GM10248 (cell line): ENCODE measurements at regions not wholly inside any gene's neighbourhood (a gene's known extent, or its start where the extent isn't known, plus 50 kb on each side); places are given as distances from the start of the nearest gene placed in this dataset.
"Not testable (repeated sequence)": the region's sequence is repeated elsewhere in the genome, so short reads cannot be mapped to it uniquely, and the experiment has no call there.

Experiments
- CTCF ChIA-PET: fragments of 300-600 bp; sonication (Branson Sonifier 250); formaldehyde crosslinking; extraction: SDS; loops from one replicate; lab custom pipeline; 2021; ENCODE audit warnings: antibody characterized with exemption; lab: Yijun Ruan, JAX
- POLR2A ChIA-PET: fragments of 350-650 bp; sonication (Branson Sonifier 250); formaldehyde crosslinking; extraction: SDS; loops from one replicate; lab custom pipeline; 2020; ENCODE audit warnings: antibody characterized with exemption; lab: Yijun Ruan, JAX
- DNase-seq: peaks from one replicate; pipeline ENCODE4 v3.0.0; 2012; ENCODE audit errors: extremely low spot score
- TF ChIP-seq, protein P1 (sequence below): IDR thresholded peaks from 2 replicates; pipeline ENCODE4 v1.5.1; 2012; ENCODE audit warnings: mild to moderate bottlenecking, low read depth; ENCODE audit errors: extremely low read depth, missing control alignments, control extremely low read depth

GRCh38 chr3:73148682-73149081 is 87.2 kb downstream of the EBLN2 start:
- TF ChIP-seq, protein P1, sequence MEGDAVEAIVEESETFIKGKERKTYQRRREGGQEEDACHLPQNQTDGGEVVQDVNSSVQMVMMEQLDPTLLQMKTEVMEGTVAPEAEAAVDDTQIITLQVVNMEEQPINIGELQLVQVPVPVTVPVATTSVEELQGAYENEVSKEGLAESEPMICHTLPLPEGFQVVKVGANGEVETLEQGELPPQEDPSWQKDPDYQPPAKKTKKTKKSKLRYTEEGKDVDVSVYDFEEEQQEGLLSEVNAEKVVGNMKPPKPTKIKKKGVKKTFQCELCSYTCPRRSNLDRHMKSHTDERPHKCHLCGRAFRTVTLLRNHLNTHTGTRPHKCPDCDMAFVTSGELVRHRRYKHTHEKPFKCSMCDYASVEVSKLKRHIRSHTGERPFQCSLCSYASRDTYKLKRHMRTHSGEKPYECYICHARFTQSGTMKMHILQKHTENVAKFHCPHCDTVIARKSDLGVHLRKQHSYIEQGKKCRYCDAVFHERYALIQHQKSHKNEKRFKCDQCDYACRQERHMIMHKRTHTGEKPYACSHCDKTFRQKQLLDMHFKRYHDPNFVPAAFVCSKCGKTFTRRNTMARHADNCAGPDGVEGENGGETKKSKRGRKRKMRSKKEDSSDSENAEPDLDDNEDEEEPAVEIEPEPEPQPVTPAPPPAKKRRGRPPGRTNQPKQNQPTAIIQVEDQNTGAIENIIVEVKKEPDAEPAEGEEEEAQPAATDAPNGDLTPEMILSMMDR, result no peak
- DNase-seq, result no peak
- ChIA-PET CTCF (no interaction called here), POLR2A (no interaction called here)

DNA sequence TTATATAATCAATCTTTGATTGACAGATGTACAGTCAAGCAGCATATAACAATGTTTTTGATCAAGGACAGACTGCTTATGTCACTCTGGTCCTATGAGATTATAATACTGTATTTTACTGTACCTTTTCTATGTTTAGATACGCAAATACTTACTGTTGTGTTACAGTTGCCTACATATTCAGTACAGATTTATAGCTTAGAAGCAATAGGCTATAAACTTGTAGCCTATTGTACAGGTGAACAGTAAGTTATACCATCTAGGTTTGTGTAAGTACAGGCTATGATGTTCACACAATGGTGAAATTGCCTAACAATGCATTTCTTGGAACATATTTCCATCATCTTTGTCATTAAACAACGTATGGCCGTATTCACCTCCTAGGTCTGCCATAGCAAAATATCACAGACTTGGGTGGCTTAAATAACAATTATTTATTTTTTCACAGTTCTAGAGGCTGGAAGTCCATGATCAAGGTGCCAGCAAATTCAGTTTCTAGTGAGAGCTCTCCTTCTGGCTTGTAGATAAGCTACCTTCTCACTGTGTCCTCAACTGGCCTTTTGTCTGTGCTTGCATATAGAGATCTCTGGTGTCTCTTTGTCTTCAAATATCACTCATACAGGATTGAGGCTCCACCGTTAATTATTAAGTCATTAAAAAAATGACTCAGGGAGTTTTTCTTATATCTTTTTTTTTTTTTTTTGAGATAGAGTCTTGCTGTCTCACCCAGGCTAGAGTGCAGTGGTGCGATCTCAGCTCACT is 89.1 kb downstream of the EBLN2 start:
- DNase-seq, result no peak
- TF ChIP-seq, protein P1, result no peak
- CTCF ChIA-PET, result no interaction called here
- POLR2A ChIA-PET, result no interaction called here

- DNase-seq, CTCF ChIA-PET, POLR2A ChIA-PET: not testable (repeated sequence)
Observed at GRCh38 chr3:73152571-73152970, 91.1 kb downstream of the EBLN2 start.

DNA sequence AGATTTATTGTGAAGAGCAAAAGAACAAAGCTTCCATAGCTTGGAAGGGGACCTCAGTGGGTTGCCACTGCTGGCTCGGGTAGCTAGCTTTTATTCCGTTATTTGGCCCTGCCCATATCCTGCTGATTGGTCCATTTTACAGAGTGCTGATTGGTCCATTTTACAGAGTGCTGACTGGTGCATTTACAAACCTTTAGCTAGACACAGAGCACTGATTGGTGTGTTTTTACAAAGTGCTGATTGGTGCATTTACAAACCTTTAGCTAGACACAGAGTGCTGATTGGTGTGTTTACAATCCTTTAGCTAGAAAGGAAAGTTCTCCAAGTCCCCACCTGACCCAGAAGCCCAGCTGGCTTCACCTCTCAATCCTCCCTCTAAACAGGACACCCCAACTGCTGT is 91.6 kb downstream of the EBLN2 start:
- POLR2A ChIA-PET, CTCF ChIA-PET, DNase-seq: not testable (repeated sequence)

DNA sequence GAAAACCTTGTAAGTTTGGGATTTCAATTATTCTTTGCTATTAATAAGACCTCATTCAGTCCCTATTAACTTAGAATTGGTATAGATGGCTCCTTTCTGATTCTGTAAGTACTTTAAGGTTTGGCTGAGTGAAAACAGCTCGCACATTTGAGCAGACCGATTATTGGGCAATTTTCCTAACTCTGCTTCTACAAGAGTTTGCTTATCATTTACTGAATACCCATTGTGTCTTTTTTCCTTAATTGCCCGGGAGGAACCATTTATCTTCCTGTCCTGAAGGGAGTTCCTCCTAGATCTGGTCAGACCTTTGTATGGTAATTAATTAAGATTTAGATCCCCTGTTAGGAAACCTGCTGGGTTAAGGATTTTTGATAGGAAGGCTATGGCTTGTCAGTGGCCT is 92.8 kb downstream of the EBLN2 start:
- DNase-seq, CTCF ChIA-PET, POLR2A ChIA-PET: not testable (repeated sequence)

DNA sequence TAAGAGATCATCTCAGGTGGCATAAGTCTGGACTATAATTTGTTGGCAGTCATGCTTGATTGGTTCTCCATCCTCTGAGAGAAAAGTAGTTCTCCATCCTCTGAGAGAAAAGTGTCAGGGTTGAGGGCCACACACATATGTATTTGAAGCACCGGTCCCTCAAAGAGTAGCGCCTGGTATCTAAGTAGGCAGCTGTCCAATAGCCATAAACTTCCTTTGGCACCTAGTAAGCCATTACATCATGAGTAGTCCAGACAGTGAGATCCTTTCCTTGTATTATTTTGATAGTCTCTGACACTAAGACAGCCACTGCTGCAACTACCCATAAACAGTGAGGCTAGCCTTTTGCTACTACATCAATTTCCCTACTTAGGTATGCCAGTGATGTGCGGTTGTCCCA is 94.0 kb downstream of the EBLN2 start:
- POLR2A ChIA-PET, result not testable (repeated sequence)
- CTCF ChIA-PET, result interaction anchor here (1.3 kb wide), 1 partner anchor 11 kb away, joined by 3 read pairs; no protein-coding TSS in a partner anchor

GRCh38 chr3:73164622-73165021 is 103.2 kb downstream of the EBLN2 start:
- no peak for DNase-seq
- TF ChIP-seq, protein P1, result no peak
- ChIA-PET CTCF (no interaction called here), POLR2A (no interaction called here)

More for the DNA sequence above, 94.0 kb downstream of the EBLN2 start:
- DNase-seq, result not testable (repeated sequence)

DNA sequence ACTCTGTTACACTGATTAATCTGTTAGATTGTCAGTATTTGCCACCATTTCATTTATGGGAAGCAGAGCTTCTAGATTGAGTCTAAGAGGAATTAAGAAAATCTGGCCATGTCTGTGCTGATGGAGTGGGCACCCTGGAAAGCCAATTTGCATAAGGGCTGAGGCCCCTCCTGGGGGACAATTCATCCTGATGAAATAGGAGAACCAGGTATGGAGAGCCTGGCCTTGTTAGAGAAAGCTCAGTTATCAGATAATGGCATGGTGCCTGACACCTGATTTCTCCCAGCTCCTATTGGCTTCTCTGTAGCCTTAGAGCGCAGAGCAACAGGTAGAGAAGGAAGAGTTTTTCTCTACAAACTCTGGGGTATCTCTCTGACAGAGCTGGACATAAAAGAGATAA is 114.2 kb downstream of the EBLN2 start:
- TF ChIP-seq, protein P1, result no peak
- DNase-seq, result no peak
- POLR2A ChIA-PET, result no interaction called here
- CTCF ChIA-PET, result interaction anchor here (1.1 to 1.3 kb wide), 2 partner anchors 10 to 327 kb away, joined by 3 read pairs; no protein-coding TSS in a partner anchor

DNA sequence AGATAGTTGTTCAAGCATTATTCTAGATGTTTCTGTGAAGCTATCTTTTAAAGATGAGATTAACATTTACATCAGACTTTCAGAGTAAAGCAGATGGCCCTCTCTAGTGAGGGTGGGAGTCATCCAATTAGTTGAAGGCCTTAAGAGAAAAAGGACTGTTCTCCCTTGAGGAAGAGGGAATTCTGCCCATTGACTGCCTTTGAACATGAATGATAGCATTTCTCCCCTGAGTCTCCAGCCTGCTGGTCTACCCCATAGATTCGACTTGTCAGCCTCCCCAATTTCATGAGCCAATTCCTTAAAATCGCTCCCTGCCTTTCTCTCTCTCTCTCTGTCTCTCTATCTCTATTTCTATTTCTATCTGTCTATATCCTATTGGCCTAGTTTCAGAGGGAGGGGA is 115.5 kb downstream of the EBLN2 start:
- TF ChIP-seq, protein P1, result no peak
- DNase-seq, result no peak
- ChIA-PET CTCF (interaction anchor here (1.7 kb wide), 1 partner anchor 33 kb away, joined by 4 read pairs; no protein-coding TSS in a partner anchor), POLR2A (no interaction called here)
